Astrocyte (in vitro differentiated cells and primary cell): ENCODE measurements at regions not wholly inside any gene's neighbourhood (a gene's known extent, or its start where the extent isn't known, plus 50 kb on each side); places are given as distances from the start of the nearest gene placed in this dataset.

Experiments used
- DNase-seq: peaks from one replicate; pipeline ENCODE4 v3.0.0-alpha.2; 2010; ENCODE audit warnings: low read depth
- FAIRE-seq: peaks from 2 replicates; lab custom pipeline; 2011; peaks lifted over from hg19 to GRCh38; lab: Jason Lieb, UNC
- H2AFZ ChIP-seq: 2 replicates; pipeline ENCODE4 v1.6.0; 2012; ENCODE audit warnings: low read depth, low read length, inconsistent platforms
- H3K27ac ChIP-seq: 2 replicates; pipeline ENCODE4 v1.5.1; 2011; ENCODE audit warnings: low read depth, low read length, inconsistent platforms
- H3K27me3 ChIP-seq: 2 replicates; pipeline ENCODE4 v1.6.0; 2011; ENCODE audit warnings: low read length, inconsistent platforms; ENCODE audit not compliant: insufficient read depth
- H3K36me3 ChIP-seq: 2 replicates; pipeline ENCODE4 v1.5.1; 2011; ENCODE audit warnings: low read length, inconsistent platforms; ENCODE audit not compliant: insufficient read depth
- H3K4me1 ChIP-seq: 2 replicates; pipeline ENCODE4 v1.5.1; 2011; ENCODE audit warnings: low read length, inconsistent platforms; ENCODE audit not compliant: insufficient read depth
- H3K4me2 ChIP-seq: 2 replicates; pipeline ENCODE4 v1.6.0; 2012; ENCODE audit warnings: low read length, inconsistent platforms
- H3K4me3 ChIP-seq: 2 replicates; pipeline ENCODE4 v1.5.1; 2011; ENCODE audit warnings: low read depth, mild to moderate bottlenecking, low read length, inconsistent platforms; ENCODE audit not compliant: insufficient read depth
- H3K79me2 ChIP-seq: 2 replicates; pipeline ENCODE4 v1.6.0; 2012; ENCODE audit warnings: mild to moderate bottlenecking, low read length, inconsistent platforms; ENCODE audit not compliant: insufficient read depth
- H3K9ac ChIP-seq: 2 replicates; pipeline ENCODE4 v1.6.0; 2012; ENCODE audit warnings: mild to moderate bottlenecking, low read length, inconsistent platforms
- H3K9me3 ChIP-seq: 2 replicates; pipeline ENCODE4 v1.5.1; 2012; ENCODE audit warnings: low read depth, mild to moderate bottlenecking, low read length, inconsistent platforms; ENCODE audit not compliant: insufficient read depth
- H4K20me1 ChIP-seq: 2 replicates; pipeline ENCODE4 v1.6.0; 2012; ENCODE audit warnings: low read length, inconsistent platforms; ENCODE audit not compliant: insufficient read depth
- H3K27ac Mint-ChIP-seq: one replicate; pipeline ENCODE4 v1.8.0; 2021; ENCODE audit warnings: mild to moderate bottlenecking, mixed read lengths; ENCODE audit not compliant: unreplicated experiment
- H3K27me3 Mint-ChIP-seq: one replicate; pipeline ENCODE4 v1.8.0; 2021; ENCODE audit warnings: low read depth, mixed read lengths; ENCODE audit not compliant: unreplicated experiment
- H3K36me3 Mint-ChIP-seq: one replicate; pipeline ENCODE4 v1.8.0; 2021; ENCODE audit warnings: low read depth, mixed read lengths; ENCODE audit not compliant: unreplicated experiment
- H3K4me1 Mint-ChIP-seq: one replicate; pipeline ENCODE4 v1.8.0; 2021; ENCODE audit warnings: low read depth, mixed read lengths; ENCODE audit not compliant: unreplicated experiment
- H3K4me3 Mint-ChIP-seq: one replicate; pipeline ENCODE4 v1.8.0; 2021; ENCODE audit warnings: mild to moderate bottlenecking, moderate library complexity, mixed read lengths; ENCODE audit not compliant: unreplicated experiment
- H3K9me3 Mint-ChIP-seq: one replicate; pipeline ENCODE4 v1.8.0; 2021; ENCODE audit warnings: mild to moderate bottlenecking, mixed read lengths; ENCODE audit not compliant: unreplicated experiment
- EZH2 ChIP-seq: IDR thresholded peaks from 2 replicates; pipeline ENCODE4 v1.6.1; 2012; ENCODE audit warnings: mild to moderate bottlenecking, low read length, inconsistent platforms; ENCODE audit not compliant: insufficient read depth
- TF ChIP-seq, protein P1 (sequence below): IDR thresholded peaks from 2 replicates; pipeline ENCODE4 v1.5.1; 2011; ENCODE audit warnings: low read depth, mild to moderate bottlenecking, inconsistent platforms, low read length, moderate library complexity; ENCODE audit not compliant: insufficient read depth

DNA sequence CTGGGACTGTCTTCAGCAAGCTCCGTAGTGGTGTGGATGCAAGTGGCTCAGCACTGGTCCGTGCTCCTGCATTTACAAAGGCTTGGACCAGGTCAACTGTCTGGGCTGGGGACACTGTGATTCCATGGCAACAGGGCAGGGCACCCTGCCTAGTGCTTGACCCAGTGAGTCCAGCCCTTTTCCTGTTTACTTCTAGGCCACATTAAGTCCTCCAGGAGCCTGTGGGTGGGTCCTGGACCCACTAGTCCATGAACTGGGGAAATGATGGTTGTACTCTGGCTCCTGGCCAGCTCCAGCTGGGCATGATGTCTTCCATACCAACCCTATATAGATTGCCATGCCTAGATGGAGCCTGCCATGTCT lies 152.0 kb downstream of the RPS24 start:
- no peaks in the 10 kb centered on the region for H4K20me1 ChIP-seq
- no peak overlapping the region for H3K9ac ChIP-seq
- FAIRE-seq = no peak
- H3K27ac ChIP-seq = no peak overlapping the region
- peaks cover 69% of the 10 kb centered on the region for H3K27me3 Mint-ChIP-seq
- no peak overlapping the region for H2AFZ ChIP-seq
- H3K27ac Mint-ChIP-seq = no peak overlapping the region
- no peak overlapping the region for H3K4me3 Mint-ChIP-seq
- H3K4me3 ChIP-seq = no peak overlapping the region
- H3K4me1 ChIP-seq = peaks cover 2% of the 10 kb centered on the region
- H3K36me3 ChIP-seq = no peaks in the 10 kb centered on the region
- no peaks in the 10 kb centered on the region for H3K9me3 ChIP-seq
- no peak for TF ChIP-seq EZH2
- TF ChIP-seq, protein P1, sequence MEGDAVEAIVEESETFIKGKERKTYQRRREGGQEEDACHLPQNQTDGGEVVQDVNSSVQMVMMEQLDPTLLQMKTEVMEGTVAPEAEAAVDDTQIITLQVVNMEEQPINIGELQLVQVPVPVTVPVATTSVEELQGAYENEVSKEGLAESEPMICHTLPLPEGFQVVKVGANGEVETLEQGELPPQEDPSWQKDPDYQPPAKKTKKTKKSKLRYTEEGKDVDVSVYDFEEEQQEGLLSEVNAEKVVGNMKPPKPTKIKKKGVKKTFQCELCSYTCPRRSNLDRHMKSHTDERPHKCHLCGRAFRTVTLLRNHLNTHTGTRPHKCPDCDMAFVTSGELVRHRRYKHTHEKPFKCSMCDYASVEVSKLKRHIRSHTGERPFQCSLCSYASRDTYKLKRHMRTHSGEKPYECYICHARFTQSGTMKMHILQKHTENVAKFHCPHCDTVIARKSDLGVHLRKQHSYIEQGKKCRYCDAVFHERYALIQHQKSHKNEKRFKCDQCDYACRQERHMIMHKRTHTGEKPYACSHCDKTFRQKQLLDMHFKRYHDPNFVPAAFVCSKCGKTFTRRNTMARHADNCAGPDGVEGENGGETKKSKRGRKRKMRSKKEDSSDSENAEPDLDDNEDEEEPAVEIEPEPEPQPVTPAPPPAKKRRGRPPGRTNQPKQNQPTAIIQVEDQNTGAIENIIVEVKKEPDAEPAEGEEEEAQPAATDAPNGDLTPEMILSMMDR = no peak
- H3K4me1 Mint-ChIP-seq = no peaks in the 10 kb centered on the region
- no peak for DNase-seq
- H3K79me2 ChIP-seq = no peaks in the 10 kb centered on the region
- H3K36me3 Mint-ChIP-seq = peaks cover under 1% of the 10 kb centered on the region
- H3K27me3 ChIP-seq = peaks cover 8% of the 10 kb centered on the region
- no peak overlapping the region for H3K4me2 ChIP-seq
- peaks cover 2% of the 10 kb centered on the region for H3K9me3 Mint-ChIP-seq

DNA sequence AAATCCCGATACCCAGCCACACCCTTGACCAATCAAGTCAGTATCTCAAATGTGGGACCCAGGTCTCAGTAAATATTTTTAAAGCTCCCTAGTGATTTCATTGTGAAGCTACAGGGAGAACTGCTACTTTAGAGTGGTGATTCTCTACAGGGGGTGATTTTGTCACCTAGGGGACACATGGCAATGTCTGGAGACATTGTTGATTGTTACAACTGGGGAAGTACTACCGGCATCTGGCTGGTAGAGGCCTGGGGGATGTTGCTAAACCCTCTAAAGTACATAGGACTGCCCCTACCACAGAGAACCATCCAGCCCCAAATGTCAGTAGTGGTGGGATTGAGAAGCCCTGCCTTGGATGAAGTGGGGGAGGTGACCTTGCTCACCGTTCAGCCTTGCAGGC lies 152.9 kb downstream of the RPS24 start:
- TF ChIP-seq, protein P1 = no peak
- Mint-ChIP-seq H3K36me3 (peaks cover 3% of the 10 kb centered on the region), H3K4me3 (no peak overlapping the region)

DNA sequence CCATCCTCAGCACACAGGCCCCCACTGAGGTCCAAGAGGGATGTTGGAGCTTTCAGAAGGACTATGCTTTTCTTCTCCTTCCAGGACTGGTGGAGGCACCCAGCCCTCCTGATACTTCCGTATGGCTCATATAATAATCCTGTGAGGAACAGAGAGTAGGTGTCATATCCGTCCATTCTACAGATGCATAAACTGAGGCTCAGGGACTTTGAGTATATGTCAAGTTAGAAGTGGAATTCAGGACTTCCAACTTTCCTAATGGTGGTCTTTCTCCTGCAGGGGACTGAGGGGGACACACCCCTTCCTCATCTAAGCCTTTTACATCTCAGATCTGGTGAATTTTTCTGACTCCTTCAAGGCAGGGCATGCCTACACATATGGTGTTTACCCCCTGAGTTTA lies 153.7 kb downstream of the RPS24 start:
- peaks cover 2% of the 10 kb centered on the region for H3K4me1 ChIP-seq
- Mint-ChIP-seq H3K4me3 (no peak overlapping the region), H3K4me1 (no peaks in the 10 kb centered on the region), H3K9me3 (peaks cover 2% of the 10 kb centered on the region), H3K36me3 (peaks cover 3% of the 10 kb centered on the region), H3K27me3 (peaks cover 71% of the 10 kb centered on the region), H3K27ac (no peak overlapping the region)
- no peak overlapping the region for H3K4me3 ChIP-seq
- H3K9me3 ChIP-seq = no peaks in the 10 kb centered on the region
- H3K36me3 ChIP-seq = no peaks in the 10 kb centered on the region
- FAIRE-seq (no peak), DNase-seq (no peak)
- no peak overlapping the region for H3K4me2 ChIP-seq
- H3K27ac ChIP-seq = no peak overlapping the region
- TF ChIP-seq, protein P1 = no peak
- TF ChIP-seq EZH2 = no peak
- H4K20me1 ChIP-seq = no peaks in the 10 kb centered on the region
- H3K79me2 ChIP-seq = no peaks in the 10 kb centered on the region
- H3K27me3 ChIP-seq = peaks cover 5% of the 10 kb centered on the region
- no peak overlapping the region for H2AFZ ChIP-seq
- H3K9ac ChIP-seq = no peak overlapping the region

More for the DNA sequence above, 152.9 kb downstream of the RPS24 start:
- H2AFZ ChIP-seq = no peak overlapping the region
- Mint-ChIP-seq H3K4me1 (no peaks in the 10 kb centered on the region), H3K9me3 (peaks cover 2% of the 10 kb centered on the region), H3K27me3 (peaks cover 70% of the 10 kb centered on the region), H3K27ac (no peak overlapping the region)
- no peaks in the 10 kb centered on the region for H4K20me1 ChIP-seq
- no peak overlapping the region for H3K9ac ChIP-seq
- no peak for FAIRE-seq
- H3K4me1 ChIP-seq = peaks cover 2% of the 10 kb centered on the region
- no peaks in the 10 kb centered on the region for H3K9me3 ChIP-seq
- H3K36me3 ChIP-seq = no peaks in the 10 kb centered on the region
- no peaks in the 10 kb centered on the region for H3K79me2 ChIP-seq
- no peak overlapping the region for H3K27ac ChIP-seq
- H3K27me3 ChIP-seq = peaks cover 4% of the 10 kb centered on the region
- H3K4me3 ChIP-seq = no peak overlapping the region
- no peak for DNase-seq
- H3K4me2 ChIP-seq = no peak overlapping the region
